SU-DHL-6 (cell line): ENCODE measurements at regions not wholly inside any gene's neighbourhood (a gene's known extent, or its start where the extent isn't known, plus 50 kb on each side); places are given as distances from the start of the nearest gene placed in this dataset.

Source experiments
- H2AFZ ChIP-seq: fragments of 200-600 bp; sonication (generic); 2 replicates; pipeline ENCODE4 v1.6.1; 2014; ENCODE audit warnings: low read depth, mild to moderate bottlenecking, moderate library complexity, mixed read lengths, antibody characterized with exemption, low read length; ENCODE audit not compliant: severe bottlenecking
- H3F3A ChIP-seq: fragments of 200-600 bp; shearing (Covaris generic); 2 replicates; pipeline ENCODE4 v1.6.0; 2016; ENCODE audit warnings: antibody characterized with exemption, mild to moderate bottlenecking; ENCODE audit not compliant: insufficient read depth
- H3K27ac ChIP-seq: fragments of 200-600 bp; sonication (generic); 2 replicates; pipeline ENCODE4 v1.5.1; 2016; ENCODE audit warnings: low read depth, mild to moderate bottlenecking, low read length, moderate library complexity, mixed read lengths
- H3K27me3 ChIP-seq: fragments of 200-600 bp; sonication (generic), shearing (Covaris generic); 2 replicates; pipeline ENCODE4 v1.6.0; 2014; ENCODE audit warnings: mild to moderate bottlenecking, low read length
- H3K36me3 ChIP-seq: fragments of 200-600 bp; sonication (generic); 2 replicates; pipeline ENCODE4 v1.6.1; 2014; ENCODE audit warnings: mild to moderate bottlenecking, low read length, mixed read lengths
- H3K4me2 ChIP-seq: fragments of 300-600, 200-600 bp; shearing (Covaris generic), sonication (generic); 2 replicates; pipeline ENCODE4 v1.6.0; 2014; ENCODE audit warnings: low read length, low read depth, mild to moderate bottlenecking; ENCODE audit not compliant: poor library complexity, severe bottlenecking
- H3K4me3 ChIP-seq: fragments of 200-600 bp; sonication (generic); 2 replicates; pipeline ENCODE4 v1.5.1; 2014; ENCODE audit warnings: antibody characterized with exemption, low read length, mild to moderate bottlenecking, mixed read lengths; ENCODE audit not compliant: insufficient read depth, poor library complexity, severe bottlenecking
- H3K79me2 ChIP-seq: fragments of 200-600 bp; sonication (generic); 2 replicates; pipeline ENCODE4 v1.6.1; 2014; ENCODE audit warnings: mild to moderate bottlenecking, low read length, moderate library complexity; ENCODE audit not compliant: insufficient read depth
- H3K9ac ChIP-seq: fragments of 200-600 bp; sonication (generic); 2 replicates; pipeline ENCODE4 v1.7.0; 2014; ENCODE audit warnings: mild to moderate bottlenecking, low read length
- H3K9me2 ChIP-seq: fragments of 200-600 bp; sonication (generic); replicated peaks from 2 replicates; pipeline ENCODE4 v1.6.1; 2014; ENCODE audit warnings: low read length; ENCODE audit not compliant: insufficient read depth
- H3K9me3 ChIP-seq: fragments of 200-600 bp; sonication (generic); 2 replicates; pipeline ENCODE4 v1.6.1; 2014; ENCODE audit warnings: low read length, mixed read lengths; ENCODE audit not compliant: insufficient read depth
- H4K20me1 ChIP-seq: fragments of 200-600 bp; sonication (generic); 2 replicates; pipeline ENCODE4 v1.6.1; 2014; ENCODE audit warnings: low read depth, mild to moderate bottlenecking, antibody characterized with exemption, low read length, moderate library complexity, mixed read lengths
- CTCF ChIP-seq: fragments of 200-600 bp; sonication (generic); IDR thresholded peaks from one replicate; pipeline ENCODE4 v1.5.1; 2017; ENCODE audit warnings: antibody characterized with exemption, mild to moderate bottlenecking, low read length, moderate library complexity; ENCODE audit not compliant: insufficient read depth, poor library complexity, severe bottlenecking
- EZH2phosphoT487 ChIP-seq: fragments of 200-600 bp; sonication (generic), shearing (Covaris generic); conservative IDR thresholded peaks from 2 replicates; pipeline ENCODE4 v1.6.1; 2018; ENCODE audit warnings: mild to moderate bottlenecking, antibody characterized with exemption, low read length, moderate library complexity, mixed read lengths

DNA sequence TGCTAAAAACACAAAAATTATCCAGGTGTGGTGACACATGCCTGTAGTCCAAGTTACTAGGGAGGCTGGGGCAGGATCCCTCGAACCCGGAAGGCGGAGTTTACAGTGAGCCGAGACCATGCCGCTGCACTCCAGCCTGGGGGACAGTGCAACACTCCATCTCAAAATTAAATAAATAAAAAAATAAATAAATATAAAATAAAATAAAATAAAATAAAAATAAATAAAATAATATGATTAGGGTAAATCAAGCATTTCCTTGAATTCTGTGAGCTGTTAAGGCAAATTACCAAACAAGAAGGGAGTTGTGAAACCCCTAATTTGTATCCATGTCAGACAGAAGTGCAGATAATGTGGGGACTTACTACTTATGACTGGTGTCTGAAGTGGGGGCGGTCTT is 1928.9 kb upstream of the IGFBP7 start:
- H3K27ac ChIP-seq = no peak overlapping the region
- no peaks in the 10 kb centered on the region for H3F3A ChIP-seq
- no peak overlapping the region for H3K4me3 ChIP-seq
- H3K79me2 ChIP-seq = no peaks in the 10 kb centered on the region
- no peaks in the 10 kb centered on the region for H3K36me3 ChIP-seq
- no peaks in the 10 kb centered on the region for H3K27me3 ChIP-seq
- no peak overlapping the region for H3K4me2 ChIP-seq
- H3K9ac ChIP-seq = no peak overlapping the region
- H3K9me3 ChIP-seq = no peaks in the 10 kb centered on the region
- H2AFZ ChIP-seq = no peak overlapping the region
- TF ChIP-seq CTCF = no peak
- TF ChIP-seq EZH2phosphoT487 = no peak
- no peaks in the 10 kb centered on the region for H4K20me1 ChIP-seq
- H3K9me2 ChIP-seq = no peaks in the 10 kb centered on the region

DNA sequence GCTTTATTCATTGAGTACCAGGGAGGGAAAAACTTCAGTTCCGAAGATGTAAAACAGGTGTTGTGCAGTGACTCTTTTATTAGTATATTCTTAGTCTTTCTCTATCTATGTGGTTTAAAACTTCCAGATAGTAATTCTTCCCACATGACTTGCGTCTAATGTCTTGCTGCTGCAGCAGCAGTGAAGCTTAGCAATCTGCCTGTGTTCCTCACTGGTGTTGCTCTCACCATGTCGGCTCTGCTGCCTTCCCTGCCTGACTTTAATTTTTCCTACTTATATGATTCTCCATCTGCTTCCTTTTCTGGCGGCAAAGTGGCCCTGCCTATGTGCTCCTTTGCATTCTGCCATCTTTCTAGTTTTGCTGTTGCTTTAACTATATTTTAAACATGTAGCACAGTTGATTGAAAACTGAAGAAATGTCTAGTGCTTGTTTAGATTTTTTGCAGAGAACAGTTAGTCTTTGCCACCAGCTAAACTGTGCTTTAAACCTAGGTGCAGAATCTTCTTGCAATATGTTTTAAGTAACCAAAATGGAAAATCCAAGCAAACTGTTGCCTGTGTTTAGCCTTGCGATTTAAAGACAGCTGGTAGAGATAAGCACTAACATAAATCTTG is 1934.2 kb upstream of the IGFBP7 start:
- Histone ChIP-seq H3K79me2 (no peaks in the 10 kb centered on the region), H3K9ac (no peak overlapping the region), H3K9me3 (no peaks in the 10 kb centered on the region), H3K36me3 (no peaks in the 10 kb centered on the region), H2AFZ (no peak overlapping the region), H4K20me1 (no peaks in the 10 kb centered on the region), H3K4me2 (no peak overlapping the region), H3K4me3 (no peak overlapping the region), H3K27me3 (no peaks in the 10 kb centered on the region), H3K27ac (no peak overlapping the region), H3K9me2 (no peaks in the 10 kb centered on the region), H3F3A (no peaks in the 10 kb centered on the region)
- no peak for TF ChIP-seq EZH2phosphoT487
- TF ChIP-seq CTCF = no peak

DNA sequence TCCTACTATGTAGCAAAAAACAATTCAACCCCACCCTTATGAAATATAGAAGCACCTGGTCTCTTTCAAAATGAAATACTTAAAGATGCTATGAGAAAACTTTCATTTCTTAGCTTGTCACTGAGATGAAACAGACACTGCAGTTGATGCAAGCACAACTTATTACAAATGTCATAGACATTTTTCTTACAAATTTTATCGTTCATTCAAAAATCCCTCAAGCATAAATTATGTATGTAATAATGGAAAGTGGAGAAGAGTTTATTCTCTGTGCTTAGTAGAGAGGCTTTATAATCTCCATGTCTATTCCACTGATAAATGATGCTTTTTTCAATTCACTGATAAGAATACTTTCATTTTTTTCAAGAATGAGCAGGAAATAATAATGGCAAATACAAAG is 1943.9 kb upstream of the IGFBP7 start:
- no peaks in the 10 kb centered on the region for H4K20me1 ChIP-seq
- H3K9me2 ChIP-seq = no peaks in the 10 kb centered on the region
- no peak overlapping the region for H2AFZ ChIP-seq
- no peak overlapping the region for H3K9ac ChIP-seq
- H3K79me2 ChIP-seq = no peaks in the 10 kb centered on the region
- H3F3A ChIP-seq = no peaks in the 10 kb centered on the region
- H3K4me2 ChIP-seq = no peak overlapping the region
- no peak overlapping the region for H3K4me3 ChIP-seq
- no peak overlapping the region for H3K27ac ChIP-seq
- H3K27me3 ChIP-seq = no peaks in the 10 kb centered on the region
- H3K36me3 ChIP-seq = no peaks in the 10 kb centered on the region
- no peak for TF ChIP-seq CTCF
- no peak for TF ChIP-seq EZH2phosphoT487
- H3K9me3 ChIP-seq = no peaks in the 10 kb centered on the region
